Fibroblast of pulmonary artery (primary cell): ENCODE measurements at regions not wholly inside any gene's neighbourhood (a gene's known extent, or its start where the extent isn't known, plus 50 kb on each side); places are given as distances from the start of the nearest gene placed in this dataset.

Experiments
- DNase-seq: peaks from one replicate; pipeline ENCODE4 v3.0.0-alpha.2; 2010; ENCODE audit warnings: low read depth
- H3K4me3 ChIP-seq: replicated peaks from 2 replicates; pipeline ENCODE4 v1.5.1; 2011; ENCODE audit warnings: low read depth, mild to moderate bottlenecking, control low read depth, low read length, moderate library complexity
- TF ChIP-seq, protein P1 (sequence below): IDR thresholded peaks from 2 replicates; pipeline ENCODE4 v1.5.1; 2011; ENCODE audit warnings: mild to moderate bottlenecking, control low read depth, low read length, inconsistent platforms; ENCODE audit errors: missing control alignments

DNA sequence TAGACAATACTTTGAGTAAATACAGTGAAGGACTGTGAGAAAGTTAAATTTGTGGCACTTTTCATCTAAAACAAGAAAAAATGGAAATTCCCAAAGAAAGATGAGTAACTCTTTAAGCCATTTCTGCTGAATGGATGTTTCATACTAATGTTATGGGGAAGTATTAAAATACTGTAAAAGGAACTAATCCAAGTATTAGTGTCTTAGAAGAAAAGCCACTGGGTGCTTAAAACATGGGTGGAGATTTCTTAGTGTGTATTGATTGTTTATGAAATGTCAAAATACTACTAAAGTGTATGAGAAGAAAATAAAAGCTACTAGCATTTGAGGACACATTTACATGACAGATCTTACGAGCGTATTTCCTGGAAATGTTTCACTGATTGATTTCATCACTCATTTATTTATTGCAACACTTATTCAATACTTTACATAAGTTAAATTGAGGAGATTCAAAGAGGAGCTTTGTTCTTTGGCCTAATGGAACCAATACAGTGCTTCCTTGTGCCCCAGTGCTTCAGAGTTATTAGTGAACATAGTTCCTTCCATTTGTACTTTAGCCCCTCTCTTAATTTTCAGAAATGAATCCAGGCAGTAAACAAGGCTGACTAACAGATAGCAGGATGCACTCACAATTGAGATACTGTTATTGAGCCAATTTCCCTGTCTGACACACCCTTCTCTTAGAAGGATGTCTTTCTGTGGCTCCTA, 155.5 kb upstream of the AHR start:
- peak; percentile 29 for DNase-seq
- peak overlapping the region; percentile 4 for H3K4me3 ChIP-seq
- TF ChIP-seq, protein P1, sequence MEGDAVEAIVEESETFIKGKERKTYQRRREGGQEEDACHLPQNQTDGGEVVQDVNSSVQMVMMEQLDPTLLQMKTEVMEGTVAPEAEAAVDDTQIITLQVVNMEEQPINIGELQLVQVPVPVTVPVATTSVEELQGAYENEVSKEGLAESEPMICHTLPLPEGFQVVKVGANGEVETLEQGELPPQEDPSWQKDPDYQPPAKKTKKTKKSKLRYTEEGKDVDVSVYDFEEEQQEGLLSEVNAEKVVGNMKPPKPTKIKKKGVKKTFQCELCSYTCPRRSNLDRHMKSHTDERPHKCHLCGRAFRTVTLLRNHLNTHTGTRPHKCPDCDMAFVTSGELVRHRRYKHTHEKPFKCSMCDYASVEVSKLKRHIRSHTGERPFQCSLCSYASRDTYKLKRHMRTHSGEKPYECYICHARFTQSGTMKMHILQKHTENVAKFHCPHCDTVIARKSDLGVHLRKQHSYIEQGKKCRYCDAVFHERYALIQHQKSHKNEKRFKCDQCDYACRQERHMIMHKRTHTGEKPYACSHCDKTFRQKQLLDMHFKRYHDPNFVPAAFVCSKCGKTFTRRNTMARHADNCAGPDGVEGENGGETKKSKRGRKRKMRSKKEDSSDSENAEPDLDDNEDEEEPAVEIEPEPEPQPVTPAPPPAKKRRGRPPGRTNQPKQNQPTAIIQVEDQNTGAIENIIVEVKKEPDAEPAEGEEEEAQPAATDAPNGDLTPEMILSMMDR = no peak

DNA sequence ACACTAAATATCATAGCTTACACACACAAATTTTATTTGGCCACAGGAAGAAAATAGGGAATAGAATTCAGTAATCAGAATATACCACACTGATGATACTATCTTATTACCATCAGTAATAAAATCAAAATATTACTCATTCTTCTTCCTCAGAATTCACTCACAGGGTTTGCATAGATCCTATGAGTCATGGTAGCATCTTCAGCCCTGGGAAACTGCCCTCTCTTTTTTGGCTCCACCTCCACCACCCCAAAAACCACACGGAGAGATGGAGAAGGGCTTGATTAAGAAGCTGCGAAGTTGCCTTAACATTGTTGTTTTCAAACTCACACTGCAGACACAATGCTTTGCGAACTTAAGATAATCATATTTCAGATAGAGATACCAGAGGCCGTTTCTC, 154.1 kb upstream of the AHR start:
- DNase-seq = no peak
- H3K4me3 ChIP-seq = no peak overlapping the region
- TF ChIP-seq, protein P1 = no peak

DNA sequence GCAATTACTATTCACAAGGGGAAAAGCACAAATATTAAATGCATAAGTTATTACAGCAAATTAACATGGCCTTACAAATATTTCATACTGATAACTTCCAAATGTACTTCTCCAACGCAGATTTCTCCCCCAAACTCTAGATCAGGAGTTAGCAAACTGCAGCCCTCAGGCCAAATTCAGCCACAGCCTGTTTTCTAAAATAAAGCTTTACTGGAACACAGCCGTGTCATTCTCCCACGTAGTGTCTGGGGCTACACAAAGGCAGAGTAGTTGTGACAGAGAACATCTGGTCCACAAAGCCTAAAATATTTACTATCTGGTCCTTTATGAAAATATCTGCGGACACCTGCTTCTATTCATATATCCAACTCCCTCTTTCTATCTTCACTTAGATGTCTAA, 151.8 kb upstream of the AHR start:
- TF ChIP-seq, protein P1 = no peak
- peak; percentile 29 for DNase-seq
- no peak overlapping the region for H3K4me3 ChIP-seq

DNA sequence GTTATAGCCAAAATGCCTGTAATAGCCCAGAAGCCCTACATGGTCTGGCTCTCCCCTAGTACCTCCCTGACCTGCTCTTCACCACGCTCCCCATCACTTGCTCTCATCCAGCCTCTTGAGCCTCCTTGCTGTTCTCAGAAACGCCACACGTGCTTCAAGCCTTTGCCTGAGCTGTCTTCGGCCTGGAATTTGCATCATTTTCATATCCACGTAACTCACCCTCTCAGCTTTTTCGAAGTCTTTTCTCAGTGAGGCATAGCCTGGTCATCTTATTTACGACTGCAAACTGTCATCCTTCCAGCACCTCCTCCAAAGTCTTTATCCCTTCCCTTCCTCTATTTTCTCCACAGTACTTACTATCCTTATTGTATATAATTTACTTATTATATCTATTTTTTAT, 151.0 kb upstream of the AHR start:
- no peak for DNase-seq
- no peak overlapping the region for H3K4me3 ChIP-seq
- TF ChIP-seq, protein P1 = no peak

GRCh38 chr7:17150018-17150417, 148.4 kb upstream of the AHR start:
- no peak for DNase-seq
- H3K4me3 ChIP-seq = no peak overlapping the region
- TF ChIP-seq, protein P1 = no peak

- DNase-seq = no peak
- H3K4me3 ChIP-seq = no peak overlapping the region
- TF ChIP-seq, protein P1 = no peak
These were observed 145.7 kb upstream of the AHR start for GRCh38 chr7:17152721-17153120.

DNA sequence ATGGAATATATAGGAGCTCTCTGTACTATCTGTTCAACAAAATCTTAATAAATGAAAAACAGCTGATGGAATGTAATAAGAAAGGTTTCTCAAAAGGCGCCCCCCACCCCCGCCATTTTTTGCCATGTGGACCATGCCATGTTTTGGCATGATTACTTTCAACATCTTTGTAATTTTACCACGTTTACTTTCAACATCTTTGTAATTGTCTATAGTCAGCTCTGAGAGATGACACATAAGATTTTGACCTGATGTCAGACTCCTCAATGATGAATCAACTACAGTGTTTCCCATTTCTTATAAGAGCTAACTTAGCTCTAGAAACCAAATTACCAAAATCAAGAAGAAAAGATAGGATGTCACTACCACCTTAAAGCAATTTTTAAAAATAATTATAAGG, 144.9 kb upstream of the AHR start:
- TF ChIP-seq, protein P1 = no peak
- H3K4me3 ChIP-seq = no peak overlapping the region
- DNase-seq = no peak
